ENCODE measurements at regions not wholly inside any gene's neighbourhood (a gene's known extent, or its start where the extent isn't known, plus 50 kb on each side); places are given as distances from the start of the nearest gene placed in this dataset.

GRCh38 chr6:8875986-8876385 is 440.6 kb upstream of the SLC35B3 start:
- H3K36me3 ChIP-seq (ENCODE audit: insufficient read depth, low read length, poor library complexity, severe bottlenecking): no peaks in the 10 kb centered on the region
- H3K27ac ChIP-seq (ENCODE audit: low read depth, low read length, poor library complexity, severe bottlenecking): no peak overlapping the region
- no peak overlapping the region for H3K4me3 ChIP-seq (ENCODE audit: low read depth, low read length, poor library complexity, severe bottlenecking)
- CTCF ChIA-PET: no interaction called here
- H3K4me1 ChIP-seq (ENCODE audit: insufficient read depth, low read length, poor library complexity, severe bottlenecking): no peaks in the 10 kb centered on the region
- POLR2A ChIA-PET (ENCODE audit: low non-redundant PET): no interaction called here
- no peaks in the 10 kb centered on the region for H3K27me3 ChIP-seq (replicated peaks; ENCODE audit: insufficient read depth, low read depth, low read length, poor library complexity)
- H3K9me3 ChIP-seq (ENCODE audit: low read depth, low read length, poor library complexity, severe bottlenecking): no peaks in the 10 kb centered on the region
- intact Hi-C loops (cut with micrococcal nuclease; ENCODE audit: unreplicated experiment): no loop called here
- DNase-seq (ENCODE audit: low spot score): no peak
- TF ChIP-seq, protein P1, sequence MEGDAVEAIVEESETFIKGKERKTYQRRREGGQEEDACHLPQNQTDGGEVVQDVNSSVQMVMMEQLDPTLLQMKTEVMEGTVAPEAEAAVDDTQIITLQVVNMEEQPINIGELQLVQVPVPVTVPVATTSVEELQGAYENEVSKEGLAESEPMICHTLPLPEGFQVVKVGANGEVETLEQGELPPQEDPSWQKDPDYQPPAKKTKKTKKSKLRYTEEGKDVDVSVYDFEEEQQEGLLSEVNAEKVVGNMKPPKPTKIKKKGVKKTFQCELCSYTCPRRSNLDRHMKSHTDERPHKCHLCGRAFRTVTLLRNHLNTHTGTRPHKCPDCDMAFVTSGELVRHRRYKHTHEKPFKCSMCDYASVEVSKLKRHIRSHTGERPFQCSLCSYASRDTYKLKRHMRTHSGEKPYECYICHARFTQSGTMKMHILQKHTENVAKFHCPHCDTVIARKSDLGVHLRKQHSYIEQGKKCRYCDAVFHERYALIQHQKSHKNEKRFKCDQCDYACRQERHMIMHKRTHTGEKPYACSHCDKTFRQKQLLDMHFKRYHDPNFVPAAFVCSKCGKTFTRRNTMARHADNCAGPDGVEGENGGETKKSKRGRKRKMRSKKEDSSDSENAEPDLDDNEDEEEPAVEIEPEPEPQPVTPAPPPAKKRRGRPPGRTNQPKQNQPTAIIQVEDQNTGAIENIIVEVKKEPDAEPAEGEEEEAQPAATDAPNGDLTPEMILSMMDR (conservative IDR thresholded peaks at IDR 0.05; ENCODE audit: low read depth, low read length): no peak
- no peak for TF ChIP-seq EZH2 (IDR thresholded peaks at IDR 0.05; ENCODE audit: borderline replicate concordance, low read depth, low read length, poor library complexity, severe bottlenecking)
- no TSS peak for BruUV-seq (replicated peaks)

GRCh38 chr6:8872589-8872988 is 437.2 kb upstream of the SLC35B3 start:
- H3K9me3 ChIP-seq (ENCODE audit: low read depth, low read length, poor library complexity, severe bottlenecking): no peaks in the 10 kb centered on the region
- no TSS peak for BruUV-seq (replicated peaks)
- CTCF ChIA-PET: no interaction called here
- DNase-seq (ENCODE audit: low spot score): no peak
- H3K4me3 ChIP-seq (ENCODE audit: low read depth, low read length, poor library complexity, severe bottlenecking): no peak overlapping the region
- no peaks in the 10 kb centered on the region for H3K27me3 ChIP-seq (replicated peaks; ENCODE audit: insufficient read depth, low read depth, low read length, poor library complexity)
- no peaks in the 10 kb centered on the region for H3K4me1 ChIP-seq (ENCODE audit: insufficient read depth, low read length, poor library complexity, severe bottlenecking)
- POLR2A ChIA-PET (ENCODE audit: low non-redundant PET): no interaction called here
- TF ChIP-seq EZH2 (IDR thresholded peaks at IDR 0.05; ENCODE audit: borderline replicate concordance, low read depth, low read length, poor library complexity, severe bottlenecking): no peak
- TF ChIP-seq, protein P1 (conservative IDR thresholded peaks at IDR 0.05; ENCODE audit: low read depth, low read length): no peak
- intact Hi-C loops (cut with micrococcal nuclease; ENCODE audit: unreplicated experiment): no loop called here
- H3K36me3 ChIP-seq (ENCODE audit: insufficient read depth, low read length, poor library complexity, severe bottlenecking): no peaks in the 10 kb centered on the region
- no peak overlapping the region for H3K27ac ChIP-seq (ENCODE audit: low read depth, low read length, poor library complexity, severe bottlenecking)

GRCh38 chr6:8865451-8865850 is 430.1 kb upstream of the SLC35B3 start:
- ChIA-PET POLR2A (ENCODE audit: low non-redundant PET) (no interaction called here), CTCF (no interaction called here)
- Histone ChIP-seq H3K27me3 (replicated peaks; ENCODE audit: insufficient read depth, low read depth, low read length, poor library complexity) (no peaks in the 10 kb centered on the region), H3K27ac (ENCODE audit: low read depth, low read length, poor library complexity, severe bottlenecking) (no peak overlapping the region), H3K4me1 (ENCODE audit: insufficient read depth, low read length, poor library complexity, severe bottlenecking) (no peaks in the 10 kb centered on the region), H3K36me3 (ENCODE audit: insufficient read depth, low read length, poor library complexity, severe bottlenecking) (no peaks in the 10 kb centered on the region), H3K9me3 (ENCODE audit: low read depth, low read length, poor library complexity, severe bottlenecking) (no peaks in the 10 kb centered on the region), H3K4me3 (ENCODE audit: low read depth, low read length, poor library complexity, severe bottlenecking) (no peak overlapping the region)
- TF ChIP-seq EZH2 (IDR thresholded peaks at IDR 0.05; ENCODE audit: borderline replicate concordance, low read depth, low read length, poor library complexity, severe bottlenecking): no peak
- TF ChIP-seq, protein P1 (conservative IDR thresholded peaks at IDR 0.05; ENCODE audit: low read depth, low read length): no peak
- no TSS peak for BruUV-seq (replicated peaks)
- DNase-seq (ENCODE audit: low spot score): no peak
- intact Hi-C loops (cut with micrococcal nuclease; ENCODE audit: unreplicated experiment): no loop called here

Data from A673 (cell line).